PFSK-1 (cell line): ENCODE measurements at regions not wholly inside any gene's neighbourhood (a gene's known extent, or its start where the extent isn't known, plus 50 kb on each side); places are given as distances from the start of the nearest gene placed in this dataset.

Experiments used
- FOXP2 ChIP-seq: optimal IDR thresholded peaks from 2 replicates; pipeline ENCODE3; 2011; ENCODE audit warnings: borderline replicate concordance, control low read depth, inconsistent platforms; ENCODE audit not compliant: insufficient read depth; ENCODE audit errors: extremely low read length, extremely low read depth
- POLR2AphosphoS5 ChIP-seq: IDR thresholded peaks from 2 replicates; pipeline ENCODE4 v1.6.1; 2012; ENCODE audit warnings: low read depth, mild to moderate bottlenecking, control low read depth, low read length, moderate library complexity
- REST ChIP-seq, 2 experiments: IDR thresholded peaks; 2 replicates each; pipeline versions ENCODE4 v1.6.1 to v1.8.0; 2011 to 2012; ENCODE audit warnings: low read depth in 2 of 2, low read length in 2 of 2, control low read depth in 1 of 2, inconsistent platforms in 1 of 2, mild to moderate bottlenecking in 1 of 2, moderate library complexity in 1 of 2; ENCODE audit not compliant: insufficient read depth in 1 of 2
- SIN3A ChIP-seq: IDR thresholded peaks from 2 replicates; pipeline ENCODE4 v1.6.1; 2012; ENCODE audit warnings: mild to moderate bottlenecking, low read length, moderate library complexity, borderline replicate concordance; ENCODE audit not compliant: insufficient read depth
- TAF1 ChIP-seq: IDR thresholded peaks from 2 replicates; pipeline ENCODE4 v1.6.1; 2012; ENCODE audit warnings: low read length, control low read depth, borderline replicate concordance; ENCODE audit not compliant: insufficient read depth

GRCh38 chr20:39661833-39662232 lies 699.7 kb downstream of the DHX35 start:
- TF ChIP-seq FOXP2 (no peak), POLR2AphosphoS5 (no peak), SIN3A (no peak), TAF1 (no peak), REST (IDR thresholded peaks at IDR 0.05; ENCODE audit: insufficient read depth in 1 of 2, low read depth in 2 of 2, low read length in 2 of 2) (no peak)

GRCh38 chr20:39660965-39661364 lies 698.8 kb downstream of the DHX35 start:
- TF ChIP-seq TAF1 (no peak), REST (IDR thresholded peaks at IDR 0.05; ENCODE audit: insufficient read depth in 1 of 2, low read depth in 2 of 2, low read length in 2 of 2) (no peak), SIN3A (no peak), FOXP2 (no peak)

GRCh38 chr20:39660226-39660625 lies 698.1 kb downstream of the DHX35 start:
- TF ChIP-seq FOXP2: no peak
- TF ChIP-seq REST (IDR thresholded peaks at IDR 0.05; ENCODE audit: insufficient read depth in 1 of 2, low read depth in 2 of 2, low read length in 2 of 2): no peak
- TF ChIP-seq SIN3A: no peak
- TF ChIP-seq TAF1: no peak
- no peak for TF ChIP-seq POLR2AphosphoS5

- TF ChIP-seq SIN3A (no peak), TAF1 (no peak), REST (IDR thresholded peaks at IDR 0.05; ENCODE audit: insufficient read depth in 1 of 2, low read depth in 2 of 2, low read length in 2 of 2) (no peak), POLR2AphosphoS5 (no peak), FOXP2 (no peak)
These were observed 696.7 kb downstream of the DHX35 start for GRCh38 chr20:39658662-39659409.

GRCh38 chr20:39654171-39654570 lies 692.0 kb downstream of the DHX35 start:
- no peak for TF ChIP-seq FOXP2
- TF ChIP-seq SIN3A: no peak
- TF ChIP-seq POLR2AphosphoS5: no peak
- TF ChIP-seq REST (IDR thresholded peaks at IDR 0.05; ENCODE audit: insufficient read depth in 1 of 2, low read depth in 2 of 2, low read length in 2 of 2): no peak
- no peak for TF ChIP-seq TAF1
